IPS-NIHi7 (cell line): ENCODE measurements at regions not wholly inside any gene's neighbourhood (a gene's known extent, or its start where the extent isn't known, plus 50 kb on each side); places are given as distances from the start of the nearest gene placed in this dataset.
A peak's percentile ranks its signal among the peaks of the same experiment; 100 is the strongest.

Source experiments
- DNase-seq: peaks from one replicate; pipeline ENCODE4 v3.0.0; 2012; ENCODE audit warnings: mixed read lengths; ENCODE audit errors: extremely low spot score

GRCh38 chr18:37705016-37705415 lies 139.4 kb upstream of the CELF4 start:
- no peak for DNase-seq

- no peak for DNase-seq
Measured at GRCh38 chr18:37702841-37703240, 137.2 kb upstream of the CELF4 start.

DNA sequence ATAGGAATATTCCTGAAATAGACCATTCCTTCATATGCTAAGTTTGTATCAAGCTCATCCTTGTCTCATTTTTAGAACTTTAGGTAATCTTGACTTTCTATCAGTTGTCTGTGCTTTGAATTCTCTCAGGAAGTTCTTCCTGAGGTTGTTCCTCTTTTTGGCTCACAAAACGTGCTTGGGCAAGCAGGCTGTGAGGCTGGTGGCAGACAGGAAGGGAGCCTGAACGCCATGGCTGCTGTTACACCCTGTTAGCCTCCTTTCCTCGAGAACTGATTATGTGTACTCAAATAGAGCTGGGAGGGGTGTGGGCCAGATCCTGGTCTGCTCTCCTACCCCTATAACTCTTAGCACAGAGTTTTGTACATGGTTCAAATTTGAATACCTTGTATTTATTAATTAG lies 136.4 kb upstream of the CELF4 start:
- DNase-seq: no peak

DNA sequence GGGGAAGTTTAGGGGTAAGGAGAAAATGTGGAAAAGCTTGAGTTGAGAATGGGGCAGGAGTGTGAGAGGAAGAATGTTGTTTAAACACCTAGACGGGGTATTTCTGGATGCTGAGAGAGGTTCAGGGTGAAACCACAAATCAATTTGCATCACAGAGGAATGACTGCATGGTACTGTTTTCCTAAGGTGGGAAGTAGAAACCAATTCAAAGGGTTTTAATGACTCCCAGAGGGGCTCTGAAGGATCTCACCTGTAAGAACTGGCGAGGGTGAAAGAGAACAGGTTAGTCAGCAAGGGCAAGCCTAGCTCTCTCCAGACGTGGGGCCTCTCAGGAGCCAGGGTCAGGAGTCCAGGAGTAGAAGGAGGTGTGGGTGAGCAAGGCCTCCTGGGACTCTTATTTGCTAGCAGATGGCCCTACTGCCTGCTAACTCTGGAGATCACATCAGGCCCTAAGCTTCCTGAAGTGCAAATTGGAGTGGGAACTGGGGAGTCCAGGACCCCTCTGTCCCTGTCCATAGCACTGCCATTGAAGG lies 133.0 kb upstream of the CELF4 start:
- peak; percentile 35 for DNase-seq

- DNase-seq: no peak
Measured at GRCh38 chr18:37694516-37694915, 128.9 kb upstream of the CELF4 start.

DNA sequence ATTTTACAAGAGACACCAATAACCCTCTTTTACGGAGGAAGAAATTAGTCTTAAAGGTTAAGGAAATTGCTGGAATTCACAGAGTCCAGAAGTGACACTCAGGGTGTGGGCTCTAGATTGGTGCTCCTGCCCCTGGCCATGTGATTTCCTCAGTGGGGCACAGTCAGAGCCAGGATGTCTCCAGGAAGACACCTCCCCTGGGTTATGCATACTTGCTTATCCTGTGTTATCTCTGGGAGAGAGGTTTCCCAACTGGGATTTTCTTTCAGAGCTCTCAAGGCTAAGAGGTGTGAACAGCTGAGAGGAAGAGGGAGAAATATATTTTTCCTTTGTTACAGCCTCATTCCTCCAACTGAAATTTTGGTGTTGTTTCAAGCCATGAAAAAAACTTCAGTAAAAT lies 125.6 kb upstream of the CELF4 start:
- DNase-seq: no peak

GRCh38 chr18:37689841-37690240 lies 124.2 kb upstream of the CELF4 start:
- no peak for DNase-seq

DNA sequence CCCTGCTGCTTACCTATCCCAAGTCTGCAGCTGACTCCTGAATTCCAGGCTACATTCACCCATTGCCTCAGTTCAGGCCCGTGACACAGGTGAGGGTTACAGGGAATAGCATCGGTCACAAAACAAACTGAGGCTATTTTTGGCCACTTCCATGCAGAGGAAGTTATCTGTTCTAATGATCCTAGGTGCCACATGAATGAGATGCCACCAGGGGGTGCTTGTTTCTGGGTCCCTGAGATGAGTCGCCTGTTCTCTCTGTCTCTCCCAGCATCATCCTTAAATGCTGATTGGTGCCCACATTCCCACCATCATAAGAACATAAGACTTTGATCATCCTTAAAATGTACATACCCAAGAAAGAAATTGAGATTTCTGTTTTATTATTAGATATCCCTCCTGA lies 119.0 kb upstream of the CELF4 start:
- DNase-seq: peak; percentile 31

- peak; percentile 18 for DNase-seq
Measured at GRCh38 chr18:37684183-37684582, 118.6 kb upstream of the CELF4 start.

- no peak for DNase-seq
Measured at GRCh38 chr18:37680911-37681310, 115.3 kb upstream of the CELF4 start.

- DNase-seq: no peak
Measured at GRCh38 chr18:37676276-37676675, 110.7 kb upstream of the CELF4 start.

- DNase-seq: no peak
Measured at GRCh38 chr18:37675699-37676098, 110.1 kb upstream of the CELF4 start.

- DNase-seq: no peak
Measured at GRCh38 chr18:37674570-37674969, 109.0 kb upstream of the CELF4 start.

GRCh38 chr18:37673671-37674070 lies 108.1 kb upstream of the CELF4 start:
- DNase-seq: no peak

- DNase-seq: no peak
Measured at GRCh38 chr18:37672932-37673595, 107.5 kb upstream of the CELF4 start.

DNA sequence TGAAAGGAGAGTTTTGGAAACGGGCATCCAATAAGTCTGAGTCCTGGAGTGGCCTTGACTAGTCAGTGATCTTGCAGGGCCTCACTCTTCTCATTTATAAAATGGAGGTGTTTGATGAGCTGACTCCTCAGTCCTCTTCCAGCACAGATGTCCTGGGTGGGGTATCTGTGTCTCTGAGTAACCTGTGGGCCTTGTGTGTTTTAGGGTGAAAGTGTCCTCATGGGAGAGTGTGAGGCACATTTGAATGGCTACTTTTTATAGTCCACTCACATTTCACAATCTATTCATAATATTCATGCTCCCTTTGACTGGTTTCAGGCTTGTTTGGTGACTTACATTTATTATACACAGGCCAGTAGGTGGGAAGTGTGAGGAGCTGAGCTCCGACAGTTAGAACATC lies 106.4 kb upstream of the CELF4 start:
- DNase-seq: no peak

GRCh38 chr18:37671530-37671929 lies 105.9 kb upstream of the CELF4 start:
- DNase-seq: no peak

- no peak for DNase-seq
Measured at GRCh38 chr18:37671119-37671518, 105.5 kb upstream of the CELF4 start.

DNA sequence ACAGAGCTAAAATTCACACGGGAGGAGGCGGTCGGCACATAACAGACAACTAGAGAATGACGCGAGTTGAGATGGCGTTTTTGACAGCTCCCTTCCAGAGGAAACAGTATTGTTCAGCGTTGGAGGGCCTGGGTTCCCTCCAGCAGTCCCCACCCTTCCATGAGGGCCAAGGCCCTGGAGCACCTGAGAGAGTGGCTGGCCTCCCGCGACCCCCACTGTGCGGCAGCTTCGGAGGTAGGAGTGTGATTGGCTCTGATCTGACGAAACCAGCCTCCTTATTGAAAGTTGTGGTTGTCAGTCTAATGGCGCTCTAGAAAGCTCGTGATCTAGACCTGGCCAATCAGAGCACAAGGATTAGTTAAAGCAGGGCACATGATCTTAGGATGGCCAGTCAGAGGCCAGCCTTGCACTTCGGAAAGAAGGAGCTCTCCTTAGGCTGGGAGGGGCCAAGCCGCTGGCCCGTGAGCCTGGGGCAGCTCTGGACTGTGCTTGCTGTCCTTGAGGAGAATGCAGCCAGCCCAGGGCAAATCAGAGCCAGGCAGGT lies 104.5 kb upstream of the CELF4 start:
- peak; percentile 27 for DNase-seq

DNA sequence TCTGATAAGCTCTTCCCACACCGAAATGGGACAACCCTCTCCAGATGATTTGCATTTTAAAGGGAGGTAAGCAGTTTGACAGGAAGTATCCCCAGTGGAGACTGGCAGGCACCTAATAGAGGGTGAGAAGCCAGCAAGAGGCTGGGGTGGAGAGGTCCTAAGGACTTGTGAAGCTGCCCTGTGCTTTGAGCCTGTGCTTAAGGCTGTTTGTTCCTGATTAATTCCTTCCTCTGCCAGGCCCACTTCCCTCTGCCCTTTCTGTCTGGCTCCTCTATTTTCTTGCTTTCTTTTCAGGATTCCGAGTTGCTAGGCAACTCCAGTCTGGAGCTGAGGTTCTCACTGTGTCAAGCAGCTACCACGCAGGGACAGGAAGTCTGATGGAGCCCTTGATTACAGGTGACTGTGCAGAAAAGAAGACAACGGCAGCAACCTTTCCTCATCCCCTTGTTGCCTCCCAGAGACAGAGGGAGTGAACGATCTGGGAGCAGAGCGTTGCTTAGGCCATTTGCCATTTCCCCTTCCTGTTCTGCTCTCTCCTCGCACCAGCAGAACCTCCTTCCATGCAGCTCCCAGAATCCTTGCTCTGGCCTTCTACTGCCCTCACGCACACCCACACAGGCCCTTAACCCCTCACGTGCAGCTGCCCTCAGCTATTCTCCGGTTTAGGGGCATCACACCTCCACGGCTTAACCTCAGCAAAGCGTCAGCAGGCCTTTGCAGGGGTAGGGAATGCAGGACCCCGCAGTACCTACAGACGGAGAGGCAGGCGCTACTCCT lies 103.6 kb upstream of the CELF4 start:
- DNase-seq: peak; percentile 64

- DNase-seq: no peak
Measured at GRCh38 chr18:37667836-37668235, 102.2 kb upstream of the CELF4 start.

DNA sequence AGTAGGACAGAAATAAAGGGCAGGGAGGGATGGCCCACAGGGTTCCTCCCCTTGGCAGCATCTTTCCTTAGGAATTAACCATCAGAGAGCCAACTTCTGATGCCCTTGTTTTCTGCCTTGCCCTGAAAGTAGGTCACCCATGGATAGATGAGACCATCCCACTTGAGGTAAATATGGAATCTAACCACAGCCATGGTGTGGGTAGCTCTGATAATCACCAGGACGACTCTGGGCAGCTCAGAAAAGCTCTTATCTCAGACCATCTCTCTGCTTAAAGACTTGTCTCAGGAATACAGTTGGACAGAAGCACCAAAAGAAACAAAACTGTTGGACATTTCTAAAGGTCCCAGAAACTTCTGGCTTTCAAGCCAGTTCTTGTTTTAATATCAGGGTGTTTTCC lies 101.4 kb upstream of the CELF4 start:
- no peak for DNase-seq

DNA sequence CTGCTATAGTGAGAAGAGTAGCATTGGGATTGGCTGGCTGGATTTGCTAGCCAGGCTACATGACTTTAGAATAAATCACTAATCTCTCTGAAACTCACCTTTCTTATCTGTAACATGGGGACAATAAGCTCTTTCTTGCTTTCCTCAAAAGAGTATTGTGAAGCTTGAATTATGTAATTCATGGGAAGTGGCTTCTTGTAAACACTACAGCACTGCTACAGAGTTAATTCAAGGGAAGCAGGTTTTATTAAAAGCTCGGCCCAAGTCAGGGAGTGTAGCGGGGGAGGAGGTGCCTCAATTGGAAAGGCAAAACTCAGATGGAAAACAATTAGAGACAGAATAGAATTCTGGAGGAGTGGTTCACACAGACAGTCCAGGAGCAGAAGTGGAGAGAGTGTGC lies 100.9 kb upstream of the CELF4 start:
- no peak for DNase-seq
